ENCODE measurements at regions not wholly inside any gene's neighbourhood (a gene's known extent, or its start where the extent isn't known, plus 50 kb on each side); places are given as distances from the start of the nearest gene placed in this dataset.

- H3K4me1 ChIP-seq: peaks cover 2% of the 10 kb centered on the region
- H3K36me3 ChIP-seq: no peaks in the 10 kb centered on the region
- TF ChIP-seq POLR2AphosphoS5 (IDR thresholded peaks at IDR 0.05) (no peak), POLR2A (IDR thresholded peaks at IDR 0.05) (no peak), EP300 (IDR thresholded peaks at IDR 0.05) (no peak), CTCF (IDR thresholded peaks at IDR 0.05) (no peak)
- no peak overlapping the region for H3K4me3 ChIP-seq
- H3K27me3 ChIP-seq: peaks cover 10% of the 10 kb centered on the region
- H3K27ac ChIP-seq: no peak overlapping the region
- DNase-seq (ENCODE audit: low spot score in 2 of 2): no peak
- no peaks in the 10 kb centered on the region for H3K9me3 ChIP-seq
Measured at GRCh38 chr5:173480896-173481295, 135.6 kb downstream of the BOD1 start.

DNA sequence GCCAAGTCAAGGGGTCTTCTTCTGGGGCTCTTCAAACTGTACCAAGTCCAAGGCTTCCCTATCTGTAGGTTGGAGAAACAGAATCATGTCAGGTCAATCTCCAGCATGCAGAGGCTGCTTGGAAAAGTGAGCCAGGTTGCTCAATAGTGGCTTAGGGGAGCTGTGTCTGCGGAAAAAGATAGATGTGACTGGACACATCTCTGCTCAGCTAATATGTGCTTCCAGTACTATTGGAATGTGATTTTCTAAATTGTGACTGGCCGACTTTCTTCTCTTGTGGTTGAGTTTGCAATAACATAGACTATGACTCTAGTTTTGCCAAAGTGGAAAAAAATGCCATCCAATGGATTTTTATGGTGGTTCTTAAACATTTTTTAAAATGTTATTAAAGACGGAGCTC is 136.7 kb downstream of the BOD1 start:
- Histone ChIP-seq H3K9me3 (no peaks in the 10 kb centered on the region), H3K4me3 (no peak overlapping the region), H3K4me1 (peaks cover 2% of the 10 kb centered on the region), H3K27ac (no peak overlapping the region), H3K27me3 (peaks cover 10% of the 10 kb centered on the region), H3K36me3 (no peaks in the 10 kb centered on the region)
- DNase-seq (ENCODE audit: low spot score in 2 of 2): no peak
- TF ChIP-seq POLR2A (IDR thresholded peaks at IDR 0.05) (no peak), POLR2AphosphoS5 (IDR thresholded peaks at IDR 0.05) (no peak), CTCF (IDR thresholded peaks at IDR 0.05) (no peak), EP300 (IDR thresholded peaks at IDR 0.05) (no peak)
- WGBS: 52% methylated on average over 3 of the region's 3 CpGs

DNA sequence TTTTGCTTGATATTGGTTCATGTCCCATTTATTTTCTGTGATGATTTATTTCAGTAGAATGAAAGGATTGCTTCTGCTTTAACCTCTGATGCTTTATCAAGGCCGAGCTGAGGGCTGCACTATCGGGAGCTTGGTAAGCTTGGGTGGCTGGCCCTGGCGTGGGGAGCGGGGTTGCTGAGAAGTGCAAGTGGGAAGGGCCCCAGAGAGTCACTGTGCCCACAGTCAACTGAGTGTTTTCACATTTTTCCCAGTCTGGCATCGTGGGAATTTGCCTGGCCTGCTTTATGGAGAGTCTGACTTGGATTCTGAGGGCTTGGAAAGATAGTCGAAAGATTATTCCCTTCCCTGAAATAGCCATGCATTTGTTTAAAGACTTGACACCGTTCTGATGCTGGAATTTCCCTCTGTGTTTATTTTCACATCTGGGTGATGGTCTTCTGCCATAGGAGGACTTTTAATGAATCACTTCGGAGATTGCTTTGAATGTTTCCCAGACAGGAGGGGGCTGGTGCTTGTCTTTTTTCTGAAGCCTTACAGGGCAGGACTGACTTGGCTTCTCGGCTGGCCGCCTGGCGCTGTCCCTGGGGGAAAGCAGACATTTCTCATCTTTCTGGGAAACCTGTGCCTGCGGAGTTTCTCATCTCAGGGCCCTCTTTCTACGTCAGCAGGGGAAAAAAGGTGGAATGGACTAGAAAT is 139.0 kb downstream of the BOD1 start:
- no peaks in the 10 kb centered on the region for H3K9me3 ChIP-seq
- no peak overlapping the region for H3K27ac ChIP-seq
- H3K36me3 ChIP-seq: no peaks in the 10 kb centered on the region
- peaks cover 13% of the 10 kb centered on the region for H3K4me1 ChIP-seq
- TF ChIP-seq EP300 (IDR thresholded peaks at IDR 0.05): peak; percentile 30
- TF ChIP-seq POLR2AphosphoS5 (IDR thresholded peaks at IDR 0.05): no peak
- no peak for DNase-seq (ENCODE audit: low spot score in 2 of 2)
- WGBS: 49% methylated on average over 13 of the region's 13 CpGs
- H3K4me3 ChIP-seq: no peak overlapping the region
- peaks cover 10% of the 10 kb centered on the region for H3K27me3 ChIP-seq

GRCh38 chr5:173475780-173476179 is 140.7 kb downstream of the BOD1 start:
- TF ChIP-seq POLR2AphosphoS5 (IDR thresholded peaks at IDR 0.05): no peak
- TF ChIP-seq CTCF (IDR thresholded peaks at IDR 0.05): no peak
- no peak for TF ChIP-seq EP300 (IDR thresholded peaks at IDR 0.05)
- no peak for TF ChIP-seq POLR2A (IDR thresholded peaks at IDR 0.05)
- Histone ChIP-seq H3K4me1 (peaks cover 23% of the 10 kb centered on the region), H3K4me3 (no peak overlapping the region), H3K36me3 (no peaks in the 10 kb centered on the region), H3K27ac (no peak overlapping the region), H3K27me3 (peaks cover 10% of the 10 kb centered on the region), H3K9me3 (no peaks in the 10 kb centered on the region)
- 79% methylated on average over 2 of the region's 2 CpGs for WGBS
- no peak for DNase-seq (ENCODE audit: low spot score in 2 of 2)

DNA sequence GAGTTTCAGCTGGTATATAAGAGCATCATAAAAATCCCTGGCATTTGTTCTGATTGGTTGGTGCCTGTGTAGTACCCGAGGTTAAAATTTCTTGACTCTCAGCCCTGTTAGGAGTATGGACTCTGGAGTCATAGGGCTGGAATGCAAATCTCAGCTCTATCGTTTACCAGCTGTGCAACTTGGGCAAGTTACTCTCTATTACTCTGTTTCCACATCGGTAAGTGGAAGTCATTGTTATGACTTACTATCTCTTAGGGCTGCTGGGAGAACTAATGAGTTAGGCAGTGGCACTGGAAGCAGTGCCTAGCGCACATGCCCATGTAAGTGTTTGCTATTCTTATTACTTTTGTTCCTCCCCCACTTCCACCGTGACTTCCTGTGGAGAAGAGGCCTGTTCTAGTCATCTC is 141.6 kb downstream of the BOD1 start:
- H3K27ac ChIP-seq: no peak overlapping the region
- H3K4me3 ChIP-seq: no peak overlapping the region
- H3K36me3 ChIP-seq: no peaks in the 10 kb centered on the region
- DNase-seq (ENCODE audit: low spot score in 2 of 2): no peak
- peaks cover 10% of the 10 kb centered on the region for H3K27me3 ChIP-seq
- peaks cover 23% of the 10 kb centered on the region for H3K4me1 ChIP-seq
- WGBS: 70% methylated on average over 5 of the region's 5 CpGs
- TF ChIP-seq POLR2AphosphoS5 (IDR thresholded peaks at IDR 0.05): no peak
- no peak for TF ChIP-seq POLR2A (IDR thresholded peaks at IDR 0.05)
- no peak for TF ChIP-seq CTCF (IDR thresholded peaks at IDR 0.05)
- TF ChIP-seq EP300 (IDR thresholded peaks at IDR 0.05): no peak
- H3K9me3 ChIP-seq: no peaks in the 10 kb centered on the region

DNA sequence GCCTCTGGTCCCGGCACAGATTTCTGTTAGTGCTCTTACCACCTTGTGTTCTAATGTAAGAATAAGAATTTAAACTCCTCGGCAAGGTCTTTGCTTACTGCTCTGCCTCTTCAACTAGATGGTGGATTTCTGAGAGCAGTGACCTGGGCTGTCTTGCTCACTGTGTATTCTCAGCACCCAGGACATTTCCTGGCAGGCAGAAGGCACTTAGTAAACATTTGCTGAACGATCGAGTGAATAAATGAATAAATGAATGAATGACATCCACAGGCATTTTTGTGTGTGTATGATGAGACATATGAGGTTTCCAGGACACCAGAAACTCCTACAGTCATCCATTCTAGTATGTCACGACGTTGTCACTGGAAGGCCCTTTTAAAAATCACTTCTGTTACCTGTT is 143.2 kb downstream of the BOD1 start:
- WGBS: 78% methylated on average over 6 of the region's 6 CpGs
- Histone ChIP-seq H3K4me1 (peaks cover 23% of the 10 kb centered on the region), H3K4me3 (no peak overlapping the region), H3K27me3 (peaks cover 6% of the 10 kb centered on the region), H3K9me3 (no peaks in the 10 kb centered on the region), H3K36me3 (no peaks in the 10 kb centered on the region), H3K27ac (peak overlapping the region; percentile 89)
- TF ChIP-seq POLR2AphosphoS5 (IDR thresholded peaks at IDR 0.05) (no peak), POLR2A (IDR thresholded peaks at IDR 0.05) (no peak), EP300 (IDR thresholded peaks at IDR 0.05) (no peak), CTCF (IDR thresholded peaks at IDR 0.05) (no peak)
- DNase-seq (ENCODE audit: low spot score in 2 of 2): no peak
